IPS DF 6.9 (cell line): ENCODE measurements at regions not wholly inside any gene's neighbourhood (a gene's known extent, or its start where the extent isn't known, plus 50 kb on each side); places are given as distances from the start of the nearest gene placed in this dataset.

Source experiments
- DNase-seq: peaks from one replicate; pipeline ENCODE4 v3.0.0-alpha.2; 2013; ENCODE audit warnings: low read depth, low spot score
- H3K27ac ChIP-seq: one replicate; pipeline ENCODE4 v1.5.1; 2013; ENCODE audit warnings: low read length, control low read depth
- H3K27me3 ChIP-seq: 2 replicates; pipeline ENCODE4 v1.6.1; 2013; ENCODE audit warnings: mild to moderate bottlenecking, low read length; ENCODE audit not compliant: control insufficient read depth, insufficient read depth
- H3K36me3 ChIP-seq: 2 replicates; pipeline ENCODE4 v1.6.1; 2013; ENCODE audit warnings: low read length; ENCODE audit not compliant: control insufficient read depth, insufficient read depth
- H3K4me1 ChIP-seq: 2 replicates; pipeline ENCODE4 v1.6.1; 2013; ENCODE audit warnings: low read length; ENCODE audit not compliant: control insufficient read depth, insufficient read depth
- H3K4me3 ChIP-seq: 2 replicates; pipeline ENCODE4 v1.5.1; 2013; ENCODE audit warnings: mild to moderate bottlenecking, low read length
- H3K9me3 ChIP-seq: 2 replicates; pipeline ENCODE4 v1.6.1; 2013; ENCODE audit warnings: low read length, inconsistent platforms; ENCODE audit not compliant: control insufficient read depth, insufficient read depth
- WGBS: extraction: QIAGEN DNeasy Blood & Tissue Kit; methylation state at CpG from one replicate; pipeline ENCODE4 v1.1.7; 2013; ENCODE audit warnings: mixed read lengths, missing lambda C conversion rate; ENCODE audit not compliant: insufficient read length, insufficient coverage; 5-methylcytosine and 5-hydroxymethylcytosine counted together

DNA sequence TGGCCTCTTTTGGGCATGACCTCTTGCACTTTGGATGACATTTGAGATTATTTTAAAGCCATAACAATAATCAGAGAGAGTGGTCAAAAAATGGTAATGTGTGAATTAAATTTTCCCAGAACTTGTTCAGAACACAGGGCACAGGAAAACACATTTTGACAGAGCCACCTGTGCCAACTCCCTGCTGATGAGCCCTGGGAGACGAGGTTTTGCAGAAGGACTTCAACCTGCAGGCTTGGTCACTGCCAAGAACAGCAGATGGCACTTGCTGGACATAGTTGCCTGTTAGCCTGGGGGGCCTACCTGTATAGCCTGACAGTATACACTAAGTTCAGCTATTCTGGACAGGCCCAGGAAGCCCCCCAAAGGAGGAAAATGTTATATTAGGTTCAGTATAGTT lies 277.8 kb upstream of the EMCN start:
- WGBS = no CpG with 5 or more reads among the region's 1 CpG
- no peak overlapping the region for H3K27ac ChIP-seq
- no peaks in the 10 kb centered on the region; the same call in 1 of the 2 replicates for H3K4me1 ChIP-seq
- H3K36me3 ChIP-seq = no peaks in the 10 kb centered on the region
- H3K4me3 ChIP-seq = no peak overlapping the region
- DNase-seq = no peak
- no peaks in the 10 kb centered on the region for H3K27me3 ChIP-seq
- no peaks in the 10 kb centered on the region for H3K9me3 ChIP-seq

- Histone ChIP-seq H3K9me3 (no peaks in the 10 kb centered on the region), H3K4me1 (no peaks in the 10 kb centered on the region; the same call in 1 of the 2 replicates), H3K27me3 (no peaks in the 10 kb centered on the region), H3K27ac (no peak overlapping the region), H3K36me3 (no peaks in the 10 kb centered on the region), H3K4me3 (no peak overlapping the region)
- WGBS = no CpG with 5 or more reads among the region's 9 CpGs
- DNase-seq = no peak
Measured at GRCh38 chr4:100790836-100791615, 273.2 kb upstream of the EMCN start.

- Histone ChIP-seq H3K36me3 (no peaks in the 10 kb centered on the region), H3K27me3 (no peaks in the 10 kb centered on the region), H3K4me3 (no peak overlapping the region), H3K27ac (no peak overlapping the region), H3K9me3 (no peaks in the 10 kb centered on the region), H3K4me1 (no peaks in the 10 kb centered on the region; the same call in 1 of the 2 replicates)
- DNase-seq = no peak
Measured at GRCh38 chr4:100789991-100790390, 272.2 kb upstream of the EMCN start.

GRCh38 chr4:100786481-100786880 lies 268.7 kb upstream of the EMCN start:
- Histone ChIP-seq H3K36me3 (no peaks in the 10 kb centered on the region), H3K9me3 (no peaks in the 10 kb centered on the region), H3K4me1 (no peaks in the 10 kb centered on the region), H3K27me3 (no peaks in the 10 kb centered on the region), H3K27ac (no peak overlapping the region), H3K4me3 (no peak overlapping the region)
- WGBS = no CpG with 5 or more reads among the region's 1 CpG
- no peak for DNase-seq

GRCh38 chr4:100782356-100782755 lies 264.5 kb upstream of the EMCN start:
- Histone ChIP-seq H3K4me1 (no peaks in the 10 kb centered on the region), H3K27me3 (no peaks in the 10 kb centered on the region), H3K36me3 (no peaks in the 10 kb centered on the region), H3K4me3 (no peak overlapping the region), H3K9me3 (no peaks in the 10 kb centered on the region), H3K27ac (no peak overlapping the region)
- no CpG with 5 or more reads among the region's 5 CpGs for WGBS
- DNase-seq = no peak

DNA sequence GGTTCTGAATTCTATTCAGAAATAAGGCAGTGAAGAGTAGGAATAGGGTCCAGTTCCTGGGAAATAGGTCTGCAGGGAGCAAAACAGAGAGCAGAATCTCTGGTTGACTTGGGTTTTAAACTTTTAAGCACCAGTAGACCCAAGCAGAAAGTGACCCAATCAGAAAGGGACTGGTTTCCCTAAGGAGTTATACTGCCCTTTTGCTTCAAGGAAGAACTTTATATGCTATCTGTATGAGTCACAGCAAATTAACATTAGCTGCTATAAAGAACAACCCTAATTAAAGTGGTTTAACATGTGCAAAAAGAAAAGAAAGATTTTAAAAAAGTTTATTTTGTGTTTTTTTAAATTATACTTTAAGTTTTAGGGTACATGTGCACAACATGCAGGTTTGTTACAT lies 263.6 kb upstream of the EMCN start:
- H3K27ac ChIP-seq = no peak overlapping the region
- H3K36me3 ChIP-seq = no peaks in the 10 kb centered on the region
- no peak overlapping the region for H3K4me3 ChIP-seq
- H3K4me1 ChIP-seq = no peaks in the 10 kb centered on the region
- no peaks in the 10 kb centered on the region for H3K27me3 ChIP-seq
- no peaks in the 10 kb centered on the region; the same call in 1 of the 2 replicates for H3K9me3 ChIP-seq
- DNase-seq = no peak

DNA sequence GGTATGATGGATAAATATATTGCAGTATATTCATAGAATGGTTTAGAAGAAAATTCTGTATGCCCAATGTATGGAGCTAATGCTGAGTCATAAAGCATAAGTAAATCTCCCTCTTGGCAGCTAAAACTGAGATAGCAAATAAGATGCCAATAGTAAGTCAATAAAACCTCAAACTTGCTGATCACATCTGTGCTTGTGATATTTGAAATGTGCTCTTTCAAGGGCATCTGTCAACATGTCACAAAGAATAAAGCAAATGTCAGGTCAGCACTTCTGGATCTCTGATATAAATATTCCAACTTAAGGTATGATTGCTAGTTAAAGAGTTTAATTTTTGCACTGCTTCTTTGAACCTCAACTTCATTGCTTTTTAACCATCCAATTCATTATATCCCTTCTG lies 262.3 kb upstream of the EMCN start:
- no peaks in the 10 kb centered on the region; the same call in 1 of the 2 replicates for H3K9me3 ChIP-seq
- no peak overlapping the region for H3K4me3 ChIP-seq
- no peaks in the 10 kb centered on the region for H3K27me3 ChIP-seq
- H3K36me3 ChIP-seq = no peaks in the 10 kb centered on the region
- no peaks in the 10 kb centered on the region for H3K4me1 ChIP-seq
- no peak overlapping the region for H3K27ac ChIP-seq
- DNase-seq = no peak

- no peak overlapping the region for H3K27ac ChIP-seq
- no peaks in the 10 kb centered on the region for H3K36me3 ChIP-seq
- DNase-seq = no peak
- no peak overlapping the region for H3K4me3 ChIP-seq
- H3K27me3 ChIP-seq = no peaks in the 10 kb centered on the region
- no peaks in the 10 kb centered on the region for H3K4me1 ChIP-seq
- WGBS = no CpG with 5 or more reads among the region's 5 CpGs
- no peaks in the 10 kb centered on the region; the same call in 1 of the 2 replicates for H3K9me3 ChIP-seq
Measured at GRCh38 chr4:100778431-100778830, 260.6 kb upstream of the EMCN start.

- no peaks in the 10 kb centered on the region for H3K9me3 ChIP-seq
- no peak for DNase-seq
- no CpG with 5 or more reads among the region's 1 CpG for WGBS
- no peaks in the 10 kb centered on the region for H3K27me3 ChIP-seq
- H3K4me1 ChIP-seq = no peaks in the 10 kb centered on the region
- H3K27ac ChIP-seq = no peak overlapping the region
- H3K4me3 ChIP-seq = no peak overlapping the region
- H3K36me3 ChIP-seq = no peaks in the 10 kb centered on the region
Measured at GRCh38 chr4:100762738-100763137, 244.9 kb upstream of the EMCN start.

DNA sequence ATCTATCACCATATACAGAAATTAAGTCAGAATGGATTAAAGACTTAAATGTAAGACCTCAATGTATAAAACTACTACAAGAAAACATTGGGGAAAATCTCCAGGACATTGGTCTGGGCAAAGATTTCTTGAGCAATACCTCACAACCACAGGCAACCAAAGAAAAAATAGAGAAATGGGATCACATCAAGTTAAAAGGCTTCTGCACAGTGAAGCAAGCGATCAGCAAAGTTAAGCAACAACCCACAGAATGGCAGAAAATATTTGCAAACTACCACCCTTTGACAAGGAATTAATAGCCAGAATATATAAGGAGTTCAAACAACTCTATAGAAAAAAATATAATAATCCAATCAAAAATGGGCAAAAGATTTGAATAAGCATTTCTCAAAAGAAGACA lies 236.9 kb upstream of the EMCN start:
- no CpG with 5 or more reads among the region's 1 CpG for WGBS
- DNase-seq = no peak

GRCh38 chr4:100746141-100746739 lies 228.4 kb upstream of the EMCN start:
- H3K4me3 ChIP-seq = no peak overlapping the region
- no peaks in the 10 kb centered on the region for H3K9me3 ChIP-seq
- DNase-seq = no peak
- no peaks in the 10 kb centered on the region for H3K4me1 ChIP-seq
- H3K27me3 ChIP-seq = no peaks in the 10 kb centered on the region
- H3K36me3 ChIP-seq = no peaks in the 10 kb centered on the region
- H3K27ac ChIP-seq = no peak overlapping the region

More for the DNA sequence above, 236.9 kb upstream of the EMCN start:
- H3K27ac ChIP-seq = no peak overlapping the region
- no peaks in the 10 kb centered on the region for H3K9me3 ChIP-seq
- H3K36me3 ChIP-seq = no peaks in the 10 kb centered on the region
- H3K4me1 ChIP-seq = no peaks in the 10 kb centered on the region
- H3K4me3 ChIP-seq = no peak overlapping the region
- H3K27me3 ChIP-seq = no peaks in the 10 kb centered on the region
